ENCODE measurements at regions not wholly inside any gene's neighbourhood (a gene's known extent, or its start where the extent isn't known, plus 50 kb on each side); places are given as distances from the start of the nearest gene placed in this dataset.
"Not testable (repeated sequence)": the region's sequence is repeated elsewhere in the genome, so short reads cannot be mapped to it uniquely, and the experiment has no call there.

DNA sequence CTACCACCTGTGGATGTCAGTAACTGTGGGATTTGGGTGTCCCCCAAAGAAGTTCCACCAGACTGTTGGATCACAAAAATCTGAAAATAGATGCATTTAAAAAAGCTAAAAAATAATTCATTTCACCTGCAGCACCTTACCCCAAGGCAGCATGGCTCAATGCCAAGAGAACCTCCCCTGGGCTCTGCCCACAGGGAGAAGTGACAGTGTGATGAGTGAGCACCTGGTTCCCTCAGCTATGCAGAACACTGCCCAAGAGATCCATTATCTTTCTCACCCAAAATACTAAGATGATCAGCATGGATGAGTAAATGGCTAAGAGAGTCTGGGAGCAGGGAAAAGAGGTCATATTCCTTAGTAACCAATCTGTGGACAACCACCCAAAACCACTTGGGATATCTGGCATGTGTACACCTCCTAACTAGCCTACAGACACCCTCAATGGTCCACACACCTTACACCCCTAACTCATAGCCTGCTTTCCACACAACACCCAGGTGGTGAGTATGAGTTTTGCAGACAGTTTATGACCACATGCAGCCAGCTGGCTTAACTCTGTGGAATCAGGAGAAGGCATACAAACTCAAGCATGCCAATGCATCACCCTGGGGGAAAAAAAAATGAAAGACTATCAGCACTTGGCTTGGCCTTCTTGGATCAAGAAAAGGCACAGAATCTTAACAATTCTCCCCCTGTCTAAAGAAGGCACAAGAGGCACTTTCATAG is 416.5 kb upstream of the SMIM31 start:
- no peak for DNase-seq

DNA sequence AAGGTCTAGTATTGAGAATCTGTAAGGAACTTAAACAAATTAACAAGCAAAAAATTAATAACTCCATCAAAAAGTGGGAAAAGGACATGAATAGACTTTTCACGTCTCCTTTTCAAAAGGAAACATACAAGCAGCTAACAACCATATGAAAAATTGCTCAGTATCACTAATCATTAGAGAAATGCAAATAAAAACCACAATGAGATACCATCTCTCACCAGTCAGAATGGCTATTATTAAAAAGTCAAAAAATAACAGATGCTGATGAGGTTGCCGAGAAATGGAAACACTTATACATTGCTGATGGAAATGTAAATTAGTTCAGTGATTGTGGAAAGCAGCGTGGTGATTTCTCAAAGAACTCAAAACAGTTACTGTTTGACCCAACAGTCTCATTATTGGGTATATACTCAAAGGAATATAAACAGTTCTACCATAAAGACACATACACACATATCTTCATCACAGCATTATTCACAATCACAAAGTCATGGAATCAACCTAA is 410.4 kb upstream of the SMIM31 start:
- DNase-seq = no peak

DNA sequence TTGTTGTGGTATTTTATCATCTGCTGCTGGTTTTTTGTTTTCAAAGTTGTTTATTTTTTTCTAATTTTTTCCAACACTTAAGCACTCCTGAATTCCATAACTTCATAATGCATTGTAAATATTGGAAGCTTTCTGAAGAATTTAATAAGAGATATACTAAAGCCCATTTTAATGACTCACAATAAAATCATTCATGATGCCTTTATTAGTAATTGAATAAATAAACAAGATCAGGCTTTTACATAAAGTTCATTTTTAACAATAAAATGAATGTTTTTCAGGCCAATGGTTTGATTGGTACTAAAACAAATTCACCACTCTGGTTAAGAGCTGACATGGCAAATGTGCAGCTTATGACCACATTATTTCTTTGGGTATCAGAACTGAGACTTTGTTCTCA is 408.2 kb upstream of the SMIM31 start:
- DNase-seq = no peak

DNA sequence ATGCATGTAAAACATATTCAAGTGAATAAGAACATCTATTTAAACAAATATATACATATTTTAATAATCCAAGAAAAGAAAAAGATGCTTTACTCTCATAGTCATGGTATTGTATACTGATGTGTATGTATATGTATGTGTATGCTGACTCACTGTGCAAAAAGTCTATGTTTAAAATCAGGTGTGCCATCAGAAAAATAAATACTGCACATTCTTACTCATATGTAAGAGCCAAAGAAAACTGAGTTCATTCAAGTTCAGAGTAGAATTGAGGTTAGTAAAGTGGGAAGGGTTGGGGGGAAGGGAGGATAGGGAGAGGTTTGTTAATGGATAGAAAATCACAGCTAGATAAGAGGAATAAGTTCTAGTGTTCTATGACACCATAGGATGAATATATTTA is 403.9 kb upstream of the SMIM31 start:
- no peak for DNase-seq

DNA sequence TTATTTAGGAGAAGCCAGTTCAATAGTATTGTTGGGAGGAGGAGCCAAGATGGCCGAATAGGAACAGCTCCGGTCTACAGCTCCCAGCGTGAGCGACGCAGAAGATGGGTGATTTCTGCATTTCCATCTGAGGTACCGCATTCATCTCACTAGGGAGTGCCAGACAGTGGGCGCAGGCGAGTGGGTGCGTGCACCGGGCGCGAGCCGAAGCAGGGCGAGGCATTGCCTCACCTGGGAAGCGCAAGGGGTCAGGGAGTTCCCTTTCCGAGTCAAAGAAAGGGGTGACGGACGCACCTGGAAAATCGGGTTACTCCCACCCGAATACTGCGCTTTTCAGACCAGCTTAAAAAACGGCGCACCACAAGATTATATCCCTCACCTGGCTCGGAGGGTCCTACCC is 403.2 kb upstream of the SMIM31 start:
- not testable (repeated sequence) for DNase-seq

DNA sequence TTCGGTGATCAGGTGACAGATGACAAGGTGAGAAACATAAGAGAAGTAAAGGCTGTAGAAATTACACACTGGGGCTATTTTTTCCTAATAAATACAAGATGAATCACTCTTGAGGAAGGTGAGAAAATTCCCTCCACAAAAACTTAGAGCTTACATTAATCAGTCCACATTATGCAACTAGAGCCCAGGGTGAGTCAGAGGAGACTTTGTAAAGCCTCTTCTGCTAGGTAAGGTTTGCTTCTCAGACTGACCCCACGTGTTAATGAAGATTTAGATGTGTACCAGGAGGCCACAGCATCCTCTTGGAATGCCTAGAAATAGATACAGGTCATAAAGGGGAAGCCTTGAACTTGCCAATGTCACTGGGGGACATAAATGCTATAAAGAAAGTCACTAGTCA is 396.0 kb upstream of the SMIM31 start:
- no peak for DNase-seq

DNA sequence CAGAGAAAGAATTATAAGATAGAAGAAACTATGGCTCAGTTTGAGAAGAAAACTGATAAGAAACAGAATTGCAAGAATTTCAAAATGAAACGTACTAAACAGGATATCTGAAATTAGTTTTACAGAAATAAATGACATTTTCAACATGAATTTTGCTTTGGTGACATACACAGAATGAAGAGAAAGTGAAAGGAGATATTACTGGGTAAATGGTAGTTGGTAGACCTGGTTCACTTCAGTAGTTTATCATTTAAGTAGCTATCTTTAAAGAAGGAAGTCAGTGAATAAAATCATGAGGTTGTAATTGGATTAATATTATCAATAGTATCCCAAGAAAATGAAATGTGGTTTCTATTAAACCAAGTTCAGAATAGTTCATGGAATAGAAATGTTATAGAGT is 395.5 kb upstream of the SMIM31 start:
- DNase-seq = no peak

DNA sequence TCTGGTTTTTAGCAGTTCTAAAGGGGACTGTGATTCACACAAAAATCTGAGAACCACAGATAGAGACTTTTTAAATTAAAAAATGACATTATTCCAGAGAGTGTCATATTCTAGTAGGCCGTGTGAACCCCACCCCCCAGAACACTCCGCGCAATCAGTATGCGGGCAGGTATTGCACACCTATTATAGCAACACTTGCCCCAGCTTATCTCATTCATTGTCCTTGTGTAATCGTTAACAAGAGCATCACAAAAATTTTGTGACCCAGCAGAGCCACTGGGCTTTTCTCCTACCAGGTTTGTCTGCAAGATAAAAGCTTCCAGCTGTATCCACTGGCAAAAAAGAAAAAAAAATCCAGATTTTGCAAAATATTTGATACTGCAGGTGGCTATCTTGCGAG is 394.1 kb upstream of the SMIM31 start:
- no peak for DNase-seq

DNA sequence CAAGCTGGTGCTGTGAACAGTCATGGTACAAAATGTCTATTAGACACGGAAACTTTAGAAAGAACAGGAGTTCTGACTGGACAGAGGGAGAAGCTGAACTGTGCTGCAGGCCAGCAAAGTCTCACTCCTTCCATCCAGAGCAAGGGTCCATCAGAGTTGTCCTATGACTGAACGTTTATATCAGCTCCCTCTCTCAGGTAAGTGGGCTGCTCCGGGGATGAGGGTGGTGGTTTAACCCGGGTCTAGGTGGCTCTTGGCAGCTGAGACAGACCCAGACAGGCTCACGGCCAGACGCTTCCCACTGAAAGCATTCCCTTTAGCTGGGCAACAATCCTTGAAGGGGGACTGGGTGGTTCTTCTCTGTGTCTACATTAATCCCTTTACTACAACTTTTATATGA is 385.0 kb upstream of the SMIM31 start:
- no peak for DNase-seq

DNA sequence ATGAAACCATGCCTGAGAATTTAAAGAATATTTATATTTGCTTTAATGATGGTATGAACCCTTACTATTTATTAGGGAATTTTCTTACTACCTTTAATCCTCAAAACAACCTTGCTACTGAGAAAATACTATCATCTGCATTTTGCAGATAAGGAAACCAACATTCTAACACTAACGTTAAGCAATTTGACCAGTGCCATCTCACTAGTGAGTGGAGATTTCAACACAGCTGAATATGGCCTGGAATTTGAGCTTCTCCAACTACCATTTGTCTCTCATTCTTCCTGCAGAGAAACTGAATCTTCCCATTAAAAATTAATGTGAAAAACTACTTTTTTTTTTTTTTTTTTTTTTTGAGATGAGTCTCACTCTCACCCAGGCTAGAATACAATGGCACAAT is 380.9 kb upstream of the SMIM31 start:
- DNase-seq = no peak

DNA sequence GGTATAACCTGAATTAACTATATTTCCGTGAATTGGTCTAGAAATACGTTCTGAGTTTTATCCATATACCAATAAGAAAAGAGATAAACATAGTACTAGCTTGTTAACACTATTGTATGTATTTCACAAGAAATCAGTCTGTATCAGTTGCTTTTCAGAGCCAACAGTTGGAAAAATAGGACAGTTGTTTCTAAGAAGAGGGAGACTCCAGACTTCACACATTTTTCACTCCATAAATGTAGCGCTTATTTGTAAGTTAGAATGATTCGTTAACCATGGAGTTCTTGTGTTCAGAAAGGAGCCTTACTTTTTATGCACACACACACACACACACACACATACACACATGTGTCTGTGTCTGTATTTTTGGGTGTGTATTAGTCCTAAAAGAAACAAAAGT is 376.7 kb upstream of the SMIM31 start:
- DNase-seq = no peak

DNA sequence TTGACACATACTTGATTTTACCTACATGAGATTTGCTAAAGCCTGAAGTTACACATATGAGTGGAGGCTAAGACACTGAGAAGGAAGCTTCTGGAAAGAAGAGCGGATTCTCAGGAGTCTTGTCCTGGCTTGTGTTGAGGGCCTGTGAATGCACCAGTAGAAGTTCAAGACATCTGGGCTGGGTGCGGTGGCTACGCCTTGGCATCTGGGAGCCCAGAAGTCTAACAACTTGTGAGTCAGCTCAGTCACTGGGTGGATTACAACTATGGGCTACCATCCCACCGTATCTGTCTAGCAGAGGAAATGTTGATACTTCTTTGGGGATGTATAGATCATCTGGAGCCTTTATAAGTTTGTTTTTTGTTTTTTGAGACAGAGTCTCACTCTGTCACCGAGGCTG is 375.6 kb upstream of the SMIM31 start:
- DNase-seq = no peak

DNA sequence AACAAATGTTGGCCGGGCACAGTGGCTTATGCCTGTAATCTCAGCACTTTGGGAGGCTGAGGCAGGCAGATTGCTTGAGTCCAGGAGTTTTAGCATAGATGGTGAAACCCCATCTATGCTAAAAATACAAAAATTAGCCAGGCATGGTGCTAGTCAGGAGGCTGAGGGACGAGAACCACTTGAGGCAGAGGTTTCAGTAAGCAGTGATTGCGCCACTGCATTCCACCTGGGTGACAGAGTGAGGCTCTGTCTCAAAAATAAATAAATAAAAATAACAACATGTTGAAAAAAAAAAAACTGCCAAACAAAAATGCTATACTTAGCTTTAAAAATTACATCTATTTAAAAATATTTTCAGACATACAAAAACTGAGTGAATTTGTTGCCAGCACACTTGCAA is 374.2 kb upstream of the SMIM31 start:
- DNase-seq = no peak

DNA sequence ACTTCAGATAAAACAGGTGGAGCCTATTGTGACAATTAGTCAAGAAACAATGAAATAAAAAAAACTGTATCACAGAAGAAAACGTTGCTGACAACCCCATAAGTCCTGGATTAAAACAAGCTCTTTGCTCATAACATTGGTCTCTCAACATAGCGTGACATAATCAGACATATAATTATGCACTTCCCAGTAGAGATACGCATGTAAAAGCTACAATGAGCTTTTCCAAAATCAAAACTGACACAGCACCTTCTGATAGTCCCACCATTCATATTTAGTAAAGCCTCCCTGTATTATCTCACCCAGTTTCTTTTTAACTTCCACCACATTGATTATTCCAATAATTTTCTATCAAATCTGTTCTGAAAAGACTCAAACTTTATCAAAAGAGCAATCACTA is 372.1 kb upstream of the SMIM31 start:
- DNase-seq = no peak

DNA sequence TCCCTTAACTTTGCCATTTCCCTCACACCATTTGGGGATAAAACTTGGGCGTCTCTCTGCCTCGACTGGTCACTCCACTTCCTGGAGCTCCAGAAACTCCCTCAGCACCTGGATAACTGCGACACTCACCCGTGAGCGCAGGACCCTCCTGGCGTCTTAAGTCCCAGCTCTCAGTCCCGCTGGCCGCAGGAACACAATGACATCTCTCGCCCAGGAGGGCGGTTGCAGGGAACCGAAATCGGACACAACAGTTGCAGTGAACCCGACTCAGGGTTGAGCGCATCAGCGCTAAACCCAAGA is 370.9 kb upstream of the SMIM31 start:
- no peak for DNase-seq

DNA sequence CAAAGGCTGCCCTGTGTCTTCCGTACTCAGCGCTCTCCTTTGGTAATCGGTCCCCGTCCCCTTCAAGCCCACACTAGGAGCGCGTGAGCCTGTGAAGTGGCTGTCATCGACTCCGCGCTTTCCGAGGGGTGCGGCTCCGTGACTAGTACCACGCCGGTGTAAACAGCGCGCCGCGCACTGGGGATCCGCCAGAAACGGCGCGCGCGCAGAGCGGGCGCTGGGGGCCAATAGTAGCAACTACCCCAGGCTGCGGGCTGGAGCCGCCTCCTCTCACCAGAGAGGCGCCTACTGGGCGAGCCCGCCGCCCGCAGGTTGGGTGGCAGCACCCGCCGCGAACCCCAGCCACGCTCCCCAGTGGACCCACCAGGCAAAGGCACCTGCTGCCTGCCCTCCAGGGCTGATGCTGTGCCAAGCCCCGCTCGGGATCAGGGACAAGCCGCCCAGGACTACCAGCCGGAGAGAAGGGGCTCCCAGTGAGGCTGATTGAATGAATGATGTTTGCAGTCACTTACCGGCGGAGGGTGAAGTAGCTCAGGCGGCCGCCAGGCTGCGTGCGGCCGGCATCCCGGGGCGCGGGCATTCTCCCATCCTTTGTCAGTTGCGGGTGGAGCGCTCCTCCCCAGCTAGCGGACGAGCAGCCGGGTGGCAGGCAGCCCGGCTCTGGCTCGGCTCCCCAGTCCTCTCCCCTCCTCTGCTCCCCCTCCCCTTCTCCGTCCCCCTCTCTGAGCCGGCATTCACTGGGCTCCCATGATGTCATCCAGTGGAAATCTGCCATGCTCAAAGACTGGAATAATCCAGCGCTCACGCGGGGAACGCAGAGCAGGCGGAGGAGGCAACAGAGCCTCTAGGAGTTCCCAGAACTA is 370.3 kb upstream of the SMIM31 start:
- DNase-seq = peak; percentile 61

DNA sequence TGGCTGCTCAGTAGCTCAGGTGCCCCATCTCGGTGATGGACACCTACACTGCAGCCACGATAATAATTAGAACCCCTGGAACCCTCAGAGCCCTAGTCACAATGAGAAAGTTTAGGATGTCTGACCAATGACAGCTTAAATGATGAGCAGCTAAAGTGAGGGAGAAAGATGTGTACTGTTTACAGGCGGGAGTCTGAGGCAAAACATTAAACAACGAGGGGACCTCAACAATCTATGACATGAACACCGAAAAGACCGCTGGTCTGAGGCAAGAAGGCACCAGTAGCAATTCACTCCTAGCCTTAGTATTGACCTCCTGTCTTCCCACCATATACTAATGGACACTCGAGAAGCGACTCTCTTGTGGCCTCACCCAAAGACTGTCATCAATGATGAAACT is 369.5 kb upstream of the SMIM31 start:
- DNase-seq = no peak

DNA sequence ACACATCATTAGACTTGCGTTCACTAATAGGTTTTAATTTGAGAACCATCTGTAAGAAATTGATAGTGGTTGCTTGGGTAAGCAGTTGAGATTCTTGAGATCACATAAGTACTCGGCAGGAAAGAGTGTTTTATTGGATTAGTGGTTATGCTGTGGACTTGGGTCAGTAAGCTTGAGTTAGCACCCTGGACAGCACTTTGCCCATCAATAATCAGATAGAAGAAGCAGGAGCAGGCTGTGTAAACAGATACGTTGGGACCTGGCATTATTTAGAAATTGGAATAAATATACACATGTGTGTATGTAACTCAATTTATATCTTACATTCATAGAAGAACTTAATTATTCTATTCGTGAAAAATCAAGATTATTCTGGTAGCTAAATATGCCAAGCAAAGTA is 357.5 kb upstream of the SMIM31 start:
- no peak for DNase-seq

DNA sequence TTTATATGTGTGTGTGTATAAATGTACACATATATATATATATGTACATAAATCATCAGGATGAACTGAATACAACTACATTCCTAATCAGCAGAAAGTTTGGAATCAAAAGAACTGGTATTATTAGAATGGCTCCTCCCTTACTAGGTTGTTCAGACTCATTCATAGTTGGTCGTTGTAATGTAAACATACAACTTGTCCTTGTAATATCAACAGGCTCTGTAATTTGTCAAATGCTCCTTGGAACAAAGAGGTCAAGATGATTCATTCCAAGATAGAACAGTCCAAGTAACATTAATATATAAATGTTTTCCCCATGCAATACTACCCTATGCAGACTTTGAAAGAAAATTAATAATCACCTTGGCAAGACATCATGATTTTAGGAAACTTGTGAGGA is 351.4 kb upstream of the SMIM31 start:
- DNase-seq = no peak

DNA sequence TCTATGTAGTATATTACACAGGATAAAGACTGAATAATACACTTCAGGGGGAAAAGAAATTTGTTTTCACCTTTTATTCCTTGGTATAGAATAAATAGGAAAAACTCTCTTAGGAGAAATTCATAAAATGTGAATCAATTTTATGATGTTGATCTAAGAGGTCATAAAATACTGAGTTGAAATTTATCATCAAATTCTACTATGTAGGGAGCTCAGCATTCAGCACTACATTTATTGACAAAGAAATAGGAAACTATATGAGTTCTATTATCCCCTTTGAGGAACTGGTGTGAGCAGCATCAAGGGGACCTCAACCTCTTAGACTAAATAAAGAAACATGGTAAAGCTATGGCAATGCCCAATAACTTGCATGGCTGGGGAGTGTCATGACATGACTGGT is 348.2 kb upstream of the SMIM31 start:
- no peak for DNase-seq

DNA sequence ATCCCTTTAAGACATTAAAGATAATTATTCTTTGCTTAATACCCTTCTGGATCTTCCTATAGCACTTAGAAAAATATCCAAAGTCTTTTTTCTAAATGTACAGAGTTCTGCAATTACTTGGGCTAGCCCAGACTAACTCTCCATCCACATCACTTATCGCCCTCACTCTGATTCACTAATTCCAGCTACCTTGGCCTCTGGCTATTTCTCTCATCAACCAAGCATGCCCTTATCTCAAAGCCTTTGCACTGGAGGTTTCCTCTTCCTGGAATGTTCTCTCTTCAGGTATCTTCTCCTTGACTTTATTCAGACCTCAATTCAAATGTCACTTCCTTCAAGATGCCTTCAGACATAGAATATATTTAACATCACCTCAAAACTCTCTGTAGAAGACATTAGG is 345.1 kb upstream of the SMIM31 start:
- DNase-seq = no peak

DNA sequence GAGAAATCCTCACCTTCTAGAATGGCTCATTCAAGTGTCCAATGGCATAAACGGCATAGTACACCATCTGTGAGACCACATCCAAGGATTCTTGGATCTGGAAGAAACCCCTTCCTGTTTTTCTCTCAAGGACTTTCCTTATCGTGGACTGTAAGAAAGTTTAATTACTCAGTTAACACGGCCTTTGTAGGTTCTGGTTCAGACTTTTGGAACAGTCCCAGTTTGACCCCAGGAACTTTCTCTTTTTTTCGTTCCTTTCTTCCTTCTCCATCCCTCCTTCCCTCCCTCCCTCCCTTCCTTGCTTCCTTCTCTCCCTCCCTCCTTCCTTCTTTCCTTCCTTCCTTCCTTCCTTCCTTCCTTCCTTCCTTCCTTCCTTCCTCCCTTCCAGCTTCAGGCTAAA is 343.5 kb upstream of the SMIM31 start:
- no peak for DNase-seq

DNA sequence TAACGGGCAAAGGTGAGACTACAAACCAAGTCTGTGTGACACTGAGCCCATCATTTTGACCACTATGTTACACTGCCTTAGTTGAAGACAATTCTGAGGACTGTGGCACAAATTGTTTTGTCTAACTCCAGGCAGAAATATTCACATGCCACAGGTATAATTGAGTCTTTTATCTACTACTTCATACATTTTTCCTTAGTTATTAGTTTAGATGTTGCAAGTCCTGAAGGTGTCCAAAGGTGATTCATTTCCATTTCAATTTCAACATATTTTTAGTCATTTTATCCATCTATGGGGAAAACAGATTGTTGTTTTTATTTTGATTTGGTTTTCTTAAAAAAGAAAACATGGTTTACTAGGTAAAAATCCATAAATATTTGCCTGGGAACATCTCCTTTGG is 341.7 kb upstream of the SMIM31 start:
- DNase-seq = no peak

DNA sequence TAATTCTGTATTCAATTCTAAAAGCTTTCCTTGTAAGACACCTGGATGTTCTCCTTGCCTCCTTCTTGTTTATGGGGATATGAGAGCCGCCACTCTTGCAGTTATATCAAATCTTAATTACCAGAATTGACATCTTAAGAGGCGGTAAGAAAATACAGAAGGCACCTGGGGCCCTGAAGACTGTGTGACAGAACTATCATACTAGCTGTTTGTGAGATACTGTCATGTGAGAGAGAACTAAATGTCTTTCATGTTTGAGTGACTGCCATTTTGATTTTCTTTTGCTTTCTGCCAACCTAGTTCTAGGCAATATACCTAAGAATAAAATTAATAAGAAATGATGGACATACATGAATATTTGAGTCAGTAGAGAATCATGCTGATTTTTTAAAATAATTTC is 340.2 kb upstream of the SMIM31 start:
- no peak for DNase-seq

All from skin of body (tissue), 1 donor.